ENCODE measurements at regions not wholly inside any gene's neighbourhood (a gene's known extent, or its start where the extent isn't known, plus 50 kb on each side); places are given as distances from the start of the nearest gene placed in this dataset.

GRCh38 chr11:109731451-109731850 is 309.5 kb downstream of the C11orf87 start:
- H3K27me3 Mint-ChIP-seq (ENCODE audit: unreplicated experiment) = no peaks in the 10 kb centered on the region
- no TSS peak for BruUV-seq (replicated peaks)
- peaks cover 5% of the 10 kb centered on the region for H3K9me3 Mint-ChIP-seq (ENCODE audit: low read depth, unreplicated experiment)
- peaks cover 20% of the 10 kb centered on the region for H3K4me1 Mint-ChIP-seq (ENCODE audit: low read depth, unreplicated experiment)
- H3K27ac Mint-ChIP-seq (ENCODE audit: unreplicated experiment) = no peak overlapping the region
- intact Hi-C loops (cut with micrococcal nuclease; ENCODE audit: unreplicated experiment) = no loop called here
- CTCF ChIA-PET = no interaction called here
- no peaks in the 10 kb centered on the region for H3K36me3 Mint-ChIP-seq (ENCODE audit: insufficient read depth, unreplicated experiment)
- no peak for TF ChIP-seq CTCF (IDR thresholded peaks at IDR 0.05; ENCODE audit: unreplicated experiment)
- no peak overlapping the region for H3K4me3 Mint-ChIP-seq (ENCODE audit: low read depth, unreplicated experiment)
- DNase-seq = no peak

DNA sequence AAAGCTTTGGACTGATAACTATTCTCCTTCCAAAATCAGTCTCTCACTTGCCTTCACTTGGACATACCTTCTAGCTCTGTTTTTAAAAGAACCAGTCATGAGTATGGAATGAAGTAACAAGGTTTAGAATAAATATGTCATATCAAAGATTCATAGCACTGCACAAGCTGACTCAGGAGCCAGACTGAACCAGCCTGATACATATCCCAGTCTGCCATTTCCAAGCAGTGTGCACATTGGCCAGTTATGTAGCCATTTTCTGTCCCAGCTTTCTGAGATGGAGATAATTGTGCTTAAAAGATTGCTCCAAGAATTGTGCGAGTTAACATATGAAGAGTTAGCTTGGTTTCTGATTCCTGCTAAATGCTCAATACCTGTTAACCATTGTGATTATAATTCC is 311.3 kb downstream of the C11orf87 start:
- intact Hi-C loops (cut with micrococcal nuclease; ENCODE audit: unreplicated experiment) = no loop called here
- no TSS peak for BruUV-seq (replicated peaks)
- Mint-ChIP-seq H3K4me1 (ENCODE audit: low read depth, unreplicated experiment) (peaks cover 13% of the 10 kb centered on the region), H3K27ac (ENCODE audit: unreplicated experiment) (no peak overlapping the region), H3K27me3 (ENCODE audit: unreplicated experiment) (no peaks in the 10 kb centered on the region), H3K4me3 (ENCODE audit: low read depth, unreplicated experiment) (no peak overlapping the region), H3K9me3 (ENCODE audit: low read depth, unreplicated experiment) (peaks cover 5% of the 10 kb centered on the region), H3K36me3 (ENCODE audit: insufficient read depth, unreplicated experiment) (no peaks in the 10 kb centered on the region)
- TF ChIP-seq CTCF (IDR thresholded peaks at IDR 0.05; ENCODE audit: unreplicated experiment) = no peak
- no peak for DNase-seq
- CTCF ChIA-PET = no interaction called here

DNA sequence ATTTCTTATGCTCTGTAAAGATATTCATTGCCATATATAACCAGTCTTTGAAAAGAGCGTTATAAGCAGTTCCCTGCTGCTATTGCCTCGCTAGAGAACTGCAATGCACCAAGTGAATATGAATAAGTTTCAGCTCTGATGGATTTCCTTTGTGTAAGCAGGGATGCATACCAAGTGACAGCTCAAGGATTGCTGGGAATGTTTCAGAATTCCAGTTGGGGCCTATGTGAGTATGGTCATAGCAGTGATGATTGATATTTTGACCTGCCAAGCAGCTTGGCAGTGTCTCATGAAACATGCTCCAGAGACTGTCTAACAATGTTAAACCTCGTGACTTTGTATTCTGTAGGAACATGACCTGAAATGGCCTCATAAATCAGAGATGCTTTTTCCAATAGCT is 312.6 kb downstream of the C11orf87 start:
- CTCF ChIA-PET = no interaction called here
- H3K36me3 Mint-ChIP-seq (ENCODE audit: insufficient read depth, unreplicated experiment) = no peaks in the 10 kb centered on the region
- BruUV-seq (replicated peaks) = no TSS peak

DNA sequence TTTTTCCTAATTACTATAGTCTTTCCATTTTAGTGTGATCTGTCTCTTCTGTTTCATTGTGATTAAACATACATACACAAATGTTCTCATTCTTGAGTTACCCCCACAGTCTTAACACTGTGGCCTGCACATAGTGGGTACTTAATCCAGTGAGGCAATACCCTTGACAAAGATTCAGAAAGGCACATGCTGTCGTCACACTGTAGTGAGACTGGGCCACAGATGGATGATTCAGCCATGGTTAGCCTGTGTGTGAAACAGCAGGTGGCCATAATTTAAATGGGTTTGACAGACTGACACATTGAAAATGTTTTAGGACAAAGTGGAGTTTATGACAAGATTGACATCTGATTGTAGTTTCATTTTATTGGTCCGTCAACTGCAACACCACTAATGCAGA is 313.1 kb downstream of the C11orf87 start:
- intact Hi-C loops (cut with micrococcal nuclease; ENCODE audit: unreplicated experiment) = no loop called here
- Mint-ChIP-seq H3K4me3 (ENCODE audit: low read depth, unreplicated experiment) (no peak overlapping the region), H3K27me3 (ENCODE audit: unreplicated experiment) (no peaks in the 10 kb centered on the region)

More for the DNA sequence above, 312.6 kb downstream of the C11orf87 start:
- no peak for DNase-seq
- H3K4me3 Mint-ChIP-seq (ENCODE audit: low read depth, unreplicated experiment) = no peak overlapping the region
- no peaks in the 10 kb centered on the region for H3K4me1 Mint-ChIP-seq (ENCODE audit: low read depth, unreplicated experiment)
- no peaks in the 10 kb centered on the region for H3K27me3 Mint-ChIP-seq (ENCODE audit: unreplicated experiment)
- no peak overlapping the region for H3K27ac Mint-ChIP-seq (ENCODE audit: unreplicated experiment)
- intact Hi-C loops (cut with micrococcal nuclease; ENCODE audit: unreplicated experiment) = no loop called here
- no peak for TF ChIP-seq CTCF (IDR thresholded peaks at IDR 0.05; ENCODE audit: unreplicated experiment)
- H3K9me3 Mint-ChIP-seq (ENCODE audit: low read depth, unreplicated experiment) = peaks cover 2% of the 10 kb centered on the region

More for the DNA sequence above, 313.1 kb downstream of the C11orf87 start:
- no peaks in the 10 kb centered on the region for H3K36me3 Mint-ChIP-seq (ENCODE audit: insufficient read depth, unreplicated experiment)
- peaks cover 2% of the 10 kb centered on the region for H3K9me3 Mint-ChIP-seq (ENCODE audit: low read depth, unreplicated experiment)
- no TSS peak for BruUV-seq (replicated peaks)
- H3K27ac Mint-ChIP-seq (ENCODE audit: unreplicated experiment) = no peak overlapping the region
- TF ChIP-seq CTCF (IDR thresholded peaks at IDR 0.05; ENCODE audit: unreplicated experiment) = no peak
- no peaks in the 10 kb centered on the region for H3K4me1 Mint-ChIP-seq (ENCODE audit: low read depth, unreplicated experiment)
- CTCF ChIA-PET = no interaction called here
- DNase-seq = no peak

Measured in Calu3 (cell line).